ENCODE measurements at regions not wholly inside any gene's neighbourhood (a gene's known extent, or its start where the extent isn't known, plus 50 kb on each side); places are given as distances from the start of the nearest gene placed in this dataset.

DNA sequence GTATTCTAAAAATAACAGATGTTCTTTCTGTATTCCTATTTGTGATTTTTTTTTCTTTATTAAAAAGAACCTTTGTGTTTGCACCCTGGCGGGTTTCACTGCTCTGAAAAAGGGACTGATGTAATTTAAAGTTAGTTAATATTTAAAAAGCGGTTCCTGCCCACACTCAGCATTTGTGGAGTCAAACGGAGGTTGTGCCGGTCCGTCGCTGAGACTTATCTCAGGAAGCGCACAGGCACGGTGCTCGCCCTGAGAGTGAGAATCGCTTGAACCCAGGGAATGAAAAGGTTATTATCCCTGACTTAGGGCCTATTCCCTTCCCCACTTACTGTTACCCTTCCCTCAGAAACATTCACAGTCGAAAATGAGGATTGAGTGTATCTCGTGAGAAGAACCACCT, 366.7 kb downstream of the THBS2 start:
- DNase-seq (ENCODE audit: low read depth in 4 of 4, low spot score in 1 of 4) = no peak

- DNase-seq (ENCODE audit: low read depth in 4 of 4, low spot score in 1 of 4) = no peak
Measured at GRCh38 chr6:168885751-168886742, 367.6 kb downstream of the THBS2 start.

- no peak for DNase-seq (ENCODE audit: low read depth in 4 of 4, low spot score in 1 of 4)
Measured at GRCh38 chr6:168885196-168885595, 368.4 kb downstream of the THBS2 start.

DNA sequence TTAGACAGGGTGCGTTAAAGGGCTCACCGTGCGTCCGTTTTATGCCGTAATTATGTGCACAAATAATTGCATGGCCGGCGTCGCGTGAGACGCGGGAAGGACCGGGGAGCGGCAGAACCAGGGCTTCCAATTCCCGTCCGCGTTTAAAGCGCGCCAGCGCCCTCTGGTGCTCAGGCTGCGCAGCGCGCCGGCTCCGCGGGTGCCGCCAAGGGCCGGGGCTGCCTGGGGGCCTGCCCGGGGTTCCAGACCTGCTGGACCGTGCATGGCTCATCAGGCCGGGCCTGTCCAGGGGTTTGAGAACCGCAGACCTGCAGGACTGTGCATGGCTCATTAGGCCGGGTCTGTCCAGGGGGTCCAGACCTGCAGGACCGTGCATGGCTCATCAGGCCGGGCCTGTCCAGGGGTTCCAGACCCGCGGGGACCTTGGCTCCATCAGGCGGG, 369.0 kb downstream of the THBS2 start:
- peak; percentile 32 to 75 (median 63) for DNase-seq (ENCODE audit: low read depth in 4 of 4, low spot score in 1 of 4)

- DNase-seq (ENCODE audit: low read depth in 4 of 4, low spot score in 1 of 4) = no peak
Measured at GRCh38 chr6:168884050-168884645, 369.5 kb downstream of the THBS2 start.

- DNase-seq (ENCODE audit: low read depth in 4 of 4, low spot score in 1 of 4) = no peak
Measured at GRCh38 chr6:168883410-168884049, 370.1 kb downstream of the THBS2 start.

DNA sequence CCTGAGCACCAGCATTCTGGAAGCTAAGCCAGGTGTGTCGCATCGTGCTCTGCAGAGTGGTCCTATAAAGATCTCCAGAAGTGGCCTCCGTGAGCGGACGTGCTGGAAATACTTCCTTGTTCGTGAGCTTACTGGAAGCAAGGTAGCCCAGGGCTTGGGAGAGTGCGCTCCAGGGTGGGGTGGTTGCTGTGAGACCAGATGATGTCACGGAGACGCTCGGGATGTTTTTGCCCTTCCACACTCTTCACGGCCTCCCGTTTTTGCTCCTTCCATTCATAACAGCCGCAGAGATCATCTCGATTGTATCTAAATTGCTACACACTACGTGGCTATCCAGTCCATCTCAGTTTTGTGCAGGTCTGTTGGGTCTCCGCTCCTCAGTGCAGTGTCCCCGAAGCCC, 373.4 kb downstream of the THBS2 start:
- DNase-seq (ENCODE audit: low read depth in 4 of 4, low spot score in 1 of 4) = no peak

GRCh38 chr6:168877821-168878282, 375.8 kb downstream of the THBS2 start:
- DNase-seq (ENCODE audit: low read depth in 4 of 4, low spot score in 1 of 4) = no peak

GRCh38 chr6:168876956-168877355, 376.7 kb downstream of the THBS2 start:
- DNase-seq (ENCODE audit: low read depth in 4 of 4, low spot score in 1 of 4) = no peak

DNA sequence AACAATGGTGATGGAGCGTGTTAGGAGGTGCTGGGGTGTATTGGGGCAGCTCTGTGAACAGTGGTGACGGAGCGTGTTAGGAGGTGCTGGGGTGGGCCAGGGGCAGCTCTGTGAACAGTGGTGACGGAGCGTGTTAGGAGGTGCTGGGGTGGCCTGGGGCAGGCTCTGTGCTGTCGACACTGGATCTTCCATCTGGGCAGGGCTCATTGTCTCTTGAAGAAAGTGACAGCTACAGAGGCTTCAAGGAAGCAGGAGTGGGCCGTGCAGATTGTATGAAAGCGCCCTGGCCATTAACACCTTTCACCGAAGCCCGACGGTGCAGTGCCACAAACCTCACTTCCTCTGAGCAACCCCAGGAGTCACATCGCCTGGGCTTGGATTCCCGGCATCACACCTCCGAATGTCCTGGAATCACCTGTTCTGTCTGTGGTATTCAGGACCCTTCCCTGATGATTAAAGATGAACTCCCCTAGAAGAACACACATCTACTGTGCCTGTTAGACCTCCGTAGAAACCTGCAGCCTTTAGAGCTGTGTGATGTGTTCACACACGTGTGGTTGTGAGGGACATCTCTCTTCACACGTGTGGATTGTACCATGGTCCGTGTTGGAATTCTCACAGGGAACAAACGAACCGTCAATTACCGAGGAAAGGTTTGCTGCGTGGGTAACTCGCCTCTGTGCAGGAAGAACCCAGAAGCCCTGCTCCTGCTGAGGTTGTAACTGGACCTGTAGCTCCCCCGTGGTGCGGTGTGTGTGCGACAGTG, 377.7 kb downstream of the THBS2 start:
- no peak for DNase-seq (ENCODE audit: low read depth in 4 of 4, low spot score in 1 of 4)

GRCh38 chr6:168874637-168875036, 379.0 kb downstream of the THBS2 start:
- no peak for DNase-seq (ENCODE audit: low read depth in 4 of 4, low spot score in 1 of 4)

DNA sequence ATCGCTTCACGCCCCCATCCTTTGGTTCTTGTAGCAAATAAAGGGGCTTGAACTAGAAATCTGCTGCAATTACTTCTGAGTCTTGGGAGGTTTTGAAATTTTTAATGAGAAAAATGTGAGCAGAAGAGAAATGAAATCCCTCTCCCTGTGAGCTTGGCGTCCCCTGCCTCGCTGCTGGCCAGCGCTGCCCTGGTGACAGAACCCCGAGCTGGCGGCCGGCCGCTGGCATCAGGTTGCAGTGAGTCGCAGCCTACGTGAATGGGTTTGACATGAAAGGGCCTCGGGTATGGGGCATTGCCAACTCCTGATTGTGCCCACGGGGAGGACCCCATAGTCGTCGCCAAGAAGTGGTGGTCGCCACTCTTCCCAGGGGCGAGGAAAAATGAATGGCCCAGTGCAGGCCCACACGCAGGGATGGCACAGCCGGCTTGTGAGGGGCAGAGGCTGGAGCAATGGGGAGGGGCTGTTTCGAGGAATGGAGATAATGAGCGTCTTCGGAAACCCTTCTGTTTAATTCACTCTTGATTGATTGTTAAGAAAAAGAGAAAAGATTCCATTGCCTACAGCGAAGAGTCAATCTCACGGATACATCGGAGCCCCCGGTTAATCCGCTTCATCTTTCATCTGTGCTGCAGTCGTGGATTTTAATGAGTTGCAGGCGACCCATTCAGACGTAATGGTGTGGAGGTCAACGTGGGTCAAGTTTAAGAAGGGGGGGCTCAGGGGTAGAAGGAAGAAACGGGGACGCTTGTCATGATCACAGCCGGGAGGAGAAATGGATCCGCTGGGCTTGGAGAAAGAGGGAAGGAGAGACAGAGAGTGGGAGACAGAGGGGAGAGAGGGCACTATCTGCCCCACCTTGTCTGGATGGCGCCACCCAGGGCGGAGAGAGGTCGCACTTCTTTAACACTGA, 380.1 kb downstream of the THBS2 start:
- no peak for DNase-seq (ENCODE audit: low read depth in 4 of 4, low spot score in 1 of 4)

DNA sequence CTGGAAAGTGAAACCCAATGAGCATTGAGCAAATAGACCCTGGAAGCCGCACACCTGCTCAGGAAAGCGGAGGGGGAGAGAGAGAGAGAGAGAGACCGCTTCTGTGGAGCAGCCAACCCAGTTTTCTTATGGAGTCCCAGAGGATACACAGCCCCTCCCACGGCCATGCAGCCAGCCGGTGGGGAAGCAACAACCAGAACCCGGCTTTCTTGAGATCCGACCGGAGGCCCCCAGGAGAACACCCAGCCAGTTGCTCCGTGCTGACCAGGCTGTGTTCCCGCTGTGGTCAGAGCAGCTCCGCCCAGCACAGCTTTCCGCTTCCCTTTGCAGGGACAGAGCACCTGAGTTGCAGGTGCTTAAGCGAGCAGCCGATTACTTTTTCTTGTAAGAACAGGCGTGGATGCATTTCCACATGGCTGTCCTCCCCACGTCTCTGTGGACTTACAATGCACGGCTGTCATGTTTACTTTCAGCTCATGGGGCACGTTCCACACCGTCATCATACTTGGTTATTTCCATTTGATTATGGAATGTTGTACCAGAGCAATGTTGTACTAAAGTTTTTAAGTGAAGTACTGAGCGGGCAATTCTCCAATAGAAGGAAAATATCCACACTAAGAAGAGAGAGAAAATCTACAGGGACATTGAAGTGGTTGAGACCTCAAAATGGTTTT, 381.9 kb downstream of the THBS2 start:
- DNase-seq (ENCODE audit: low read depth in 4 of 4, low spot score in 1 of 4) = no peak

- DNase-seq (ENCODE audit: low read depth in 4 of 4, low spot score in 1 of 4) = no peak
Measured at GRCh38 chr6:168870982-168871381, 382.7 kb downstream of the THBS2 start.

DNA sequence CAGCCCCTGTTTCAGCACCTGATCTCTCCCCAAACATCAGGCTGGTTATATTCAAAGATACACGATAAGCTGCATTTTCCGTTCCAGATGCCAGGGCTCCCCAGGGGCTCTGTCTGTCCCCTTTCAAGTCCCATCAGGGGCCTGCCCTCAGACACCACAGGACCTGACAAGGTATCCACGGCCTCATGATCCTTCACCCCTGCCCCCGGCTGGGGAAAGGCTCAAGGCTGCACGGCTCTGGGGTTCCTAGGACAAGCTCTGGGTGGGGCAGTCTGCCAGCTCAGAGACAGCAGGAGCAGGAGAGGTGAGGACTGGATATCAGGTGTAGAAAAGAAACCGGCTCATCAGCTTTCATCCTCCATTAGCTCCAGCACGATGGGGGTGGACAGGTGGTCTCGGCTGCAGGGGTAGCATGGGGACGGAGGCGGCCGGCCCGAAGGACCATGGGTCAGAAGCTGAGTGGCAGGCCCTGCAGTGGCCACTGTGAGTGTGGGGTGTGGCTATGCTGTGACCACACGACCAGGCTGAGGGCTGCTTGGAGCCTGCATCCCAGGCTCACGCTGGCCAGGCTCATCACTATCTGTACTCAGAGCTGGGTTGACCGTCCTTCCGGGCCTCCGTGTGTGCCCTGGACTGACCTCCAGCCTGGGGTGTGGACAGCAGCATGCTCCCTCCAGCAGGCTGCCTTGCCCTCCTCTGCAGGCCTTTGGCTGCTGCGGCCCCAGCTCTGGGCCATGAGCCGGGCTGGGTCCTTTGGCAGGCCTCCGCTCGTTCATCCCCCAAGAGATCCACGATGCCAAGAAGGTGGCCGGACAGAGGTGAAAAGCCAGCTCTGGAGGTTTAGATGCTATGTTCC, 386.2 kb downstream of the THBS2 start:
- no peak for DNase-seq (ENCODE audit: low read depth in 4 of 4, low spot score in 1 of 4)

DNA sequence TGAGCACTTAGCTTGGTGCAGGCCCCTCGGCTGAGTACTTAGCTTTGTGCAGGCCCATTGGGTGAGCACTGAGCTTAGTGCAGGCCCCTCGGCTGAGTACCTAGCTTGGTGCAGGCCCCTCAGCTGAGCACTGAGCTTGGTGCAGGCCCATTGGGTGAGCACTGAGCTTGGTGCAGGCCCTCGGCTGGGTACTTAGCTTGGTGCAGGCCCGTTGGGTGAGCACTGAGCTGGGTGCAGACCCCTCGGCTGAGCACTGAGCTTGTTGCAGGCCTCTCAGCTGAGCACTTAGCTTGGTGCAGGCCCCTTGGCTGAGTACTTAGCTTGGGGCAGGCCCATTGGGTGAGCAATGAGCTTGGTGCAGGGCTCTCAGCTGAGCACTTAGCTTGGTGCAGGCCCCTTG, 387.1 kb downstream of the THBS2 start:
- DNase-seq (ENCODE audit: low read depth in 4 of 4, low spot score in 1 of 4) = no peak

DNA sequence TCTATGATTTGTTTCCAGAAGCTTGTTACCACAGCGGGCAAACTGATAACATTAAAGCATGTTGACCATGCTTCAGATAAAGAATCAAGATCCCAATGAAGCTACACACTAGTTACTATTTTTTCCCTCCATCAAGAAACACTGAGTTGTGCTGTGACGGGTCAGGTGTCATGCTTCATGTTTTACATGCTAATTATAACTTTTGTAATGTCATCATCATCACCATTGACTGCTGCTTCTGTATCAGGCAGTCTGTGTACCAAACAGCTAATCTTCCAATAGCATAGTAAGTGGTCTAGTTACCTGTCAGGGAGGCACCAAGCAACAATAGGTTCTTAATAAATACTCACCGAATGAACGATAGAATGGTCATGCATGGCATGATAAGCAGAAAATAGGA, 388.1 kb downstream of the THBS2 start:
- DNase-seq (ENCODE audit: low read depth in 4 of 4, low spot score in 1 of 4) = no peak

All from stimulated activated CD4-positive, alpha-beta T cell treated with anti-CD3 and anti-CD28 coated beads, Interleukin-1b, Interleukin-23, amount 100 ng/mL, for 24 hours (primary cell).